ENCODE measurements at regions not wholly inside any gene's neighbourhood (a gene's known extent, or its start where the extent isn't known, plus 50 kb on each side); places are given as distances from the start of the nearest gene placed in this dataset.

- TF ChIP-seq, protein P1, sequence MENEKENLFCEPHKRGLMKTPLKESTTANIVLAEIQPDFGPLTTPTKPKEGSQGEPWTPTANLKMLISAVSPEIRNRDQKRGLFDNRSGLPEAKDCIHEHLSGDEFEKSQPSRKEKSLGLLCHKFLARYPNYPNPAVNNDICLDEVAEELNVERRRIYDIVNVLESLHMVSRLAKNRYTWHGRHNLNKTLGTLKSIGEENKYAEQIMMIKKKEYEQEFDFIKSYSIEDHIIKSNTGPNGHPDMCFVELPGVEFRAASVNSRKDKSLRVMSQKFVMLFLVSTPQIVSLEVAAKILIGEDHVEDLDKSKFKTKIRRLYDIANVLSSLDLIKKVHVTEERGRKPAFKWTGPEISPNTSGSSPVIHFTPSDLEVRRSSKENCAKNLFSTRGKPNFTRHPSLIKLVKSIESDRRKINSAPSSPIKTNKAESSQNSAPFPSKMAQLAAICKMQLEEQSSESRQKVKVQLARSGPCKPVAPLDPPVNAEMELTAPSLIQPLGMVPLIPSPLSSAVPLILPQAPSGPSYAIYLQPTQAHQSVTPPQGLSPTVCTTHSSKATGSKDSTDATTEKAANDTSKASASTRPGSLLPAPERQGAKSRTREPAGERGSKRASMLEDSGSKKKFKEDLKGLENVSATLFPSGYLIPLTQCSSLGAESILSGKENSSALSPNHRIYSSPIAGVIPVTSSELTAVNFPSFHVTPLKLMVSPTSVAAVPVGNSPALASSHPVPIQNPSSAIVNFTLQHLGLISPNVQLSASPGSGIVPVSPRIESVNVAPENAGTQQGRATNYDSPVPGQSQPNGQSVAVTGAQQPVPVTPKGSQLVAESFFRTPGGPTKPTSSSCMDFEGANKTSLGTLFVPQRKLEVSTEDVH (IDR thresholded peaks at IDR 0.05; ENCODE audit: low read depth, partially characterized antibody) = no peak
- TF ChIP-seq, protein P2, sequence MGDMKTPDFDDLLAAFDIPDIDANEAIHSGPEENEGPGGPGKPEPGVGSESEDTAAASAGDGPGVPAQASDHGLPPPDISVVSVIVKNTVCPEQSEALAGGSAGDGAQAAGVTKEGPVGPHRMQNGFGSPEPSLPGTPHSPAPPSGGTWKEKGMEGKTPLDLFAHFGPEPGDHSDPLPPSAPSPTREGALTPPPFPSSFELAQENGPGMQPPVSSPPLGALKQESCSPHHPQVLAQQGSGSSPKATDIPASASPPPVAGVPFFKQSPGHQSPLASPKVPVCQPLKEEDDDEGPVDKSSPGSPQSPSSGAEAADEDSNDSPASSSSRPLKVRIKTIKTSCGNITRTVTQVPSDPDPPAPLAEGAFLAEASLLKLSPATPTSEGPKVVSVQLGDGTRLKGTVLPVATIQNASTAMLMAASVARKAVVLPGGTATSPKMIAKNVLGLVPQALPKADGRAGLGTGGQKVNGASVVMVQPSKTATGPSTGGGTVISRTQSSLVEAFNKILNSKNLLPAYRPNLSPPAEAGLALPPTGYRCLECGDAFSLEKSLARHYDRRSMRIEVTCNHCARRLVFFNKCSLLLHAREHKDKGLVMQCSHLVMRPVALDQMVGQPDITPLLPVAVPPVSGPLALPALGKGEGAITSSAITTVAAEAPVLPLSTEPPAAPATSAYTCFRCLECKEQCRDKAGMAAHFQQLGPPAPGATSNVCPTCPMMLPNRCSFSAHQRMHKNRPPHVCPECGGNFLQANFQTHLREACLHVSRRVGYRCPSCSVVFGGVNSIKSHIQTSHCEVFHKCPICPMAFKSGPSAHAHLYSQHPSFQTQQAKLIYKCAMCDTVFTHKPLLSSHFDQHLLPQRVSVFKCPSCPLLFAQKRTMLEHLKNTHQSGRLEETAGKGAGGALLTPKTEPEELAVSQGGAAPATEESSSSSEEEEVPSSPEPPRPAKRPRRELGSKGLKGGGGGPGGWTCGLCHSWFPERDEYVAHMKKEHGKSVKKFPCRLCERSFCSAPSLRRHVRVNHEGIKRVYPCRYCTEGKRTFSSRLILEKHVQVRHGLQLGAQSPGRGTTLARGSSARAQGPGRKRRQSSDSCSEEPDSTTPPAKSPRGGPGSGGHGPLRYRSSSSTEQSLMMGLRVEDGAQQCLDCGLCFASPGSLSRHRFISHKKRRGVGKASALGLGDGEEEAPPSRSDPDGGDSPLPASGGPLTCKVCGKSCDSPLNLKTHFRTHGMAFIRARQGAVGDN (IDR thresholded peaks at IDR 0.05) = peak; percentile 82
- TF ChIP-seq KDM1A (IDR thresholded peaks at IDR 0.05; ENCODE audit: borderline replicate concordance) = no peak
- TF ChIP-seq NBN (IDR thresholded peaks at IDR 0.05) = peak; percentile 94
- no peak for TF ChIP-seq ZBED1 (IDR thresholded peaks at IDR 0.05; ENCODE audit: borderline replicate concordance)
- TF ChIP-seq MYB (IDR thresholded peaks at IDR 0.05; ENCODE audit: borderline replicate concordance, low read depth, low read length) = peak; percentile 70; the same call in 1 of the 2 replicates
- TF ChIP-seq TCF12 (IDR thresholded peaks at IDR 0.05; ENCODE audit: low read depth, low read length) = no peak
- TF ChIP-seq, protein P3, sequence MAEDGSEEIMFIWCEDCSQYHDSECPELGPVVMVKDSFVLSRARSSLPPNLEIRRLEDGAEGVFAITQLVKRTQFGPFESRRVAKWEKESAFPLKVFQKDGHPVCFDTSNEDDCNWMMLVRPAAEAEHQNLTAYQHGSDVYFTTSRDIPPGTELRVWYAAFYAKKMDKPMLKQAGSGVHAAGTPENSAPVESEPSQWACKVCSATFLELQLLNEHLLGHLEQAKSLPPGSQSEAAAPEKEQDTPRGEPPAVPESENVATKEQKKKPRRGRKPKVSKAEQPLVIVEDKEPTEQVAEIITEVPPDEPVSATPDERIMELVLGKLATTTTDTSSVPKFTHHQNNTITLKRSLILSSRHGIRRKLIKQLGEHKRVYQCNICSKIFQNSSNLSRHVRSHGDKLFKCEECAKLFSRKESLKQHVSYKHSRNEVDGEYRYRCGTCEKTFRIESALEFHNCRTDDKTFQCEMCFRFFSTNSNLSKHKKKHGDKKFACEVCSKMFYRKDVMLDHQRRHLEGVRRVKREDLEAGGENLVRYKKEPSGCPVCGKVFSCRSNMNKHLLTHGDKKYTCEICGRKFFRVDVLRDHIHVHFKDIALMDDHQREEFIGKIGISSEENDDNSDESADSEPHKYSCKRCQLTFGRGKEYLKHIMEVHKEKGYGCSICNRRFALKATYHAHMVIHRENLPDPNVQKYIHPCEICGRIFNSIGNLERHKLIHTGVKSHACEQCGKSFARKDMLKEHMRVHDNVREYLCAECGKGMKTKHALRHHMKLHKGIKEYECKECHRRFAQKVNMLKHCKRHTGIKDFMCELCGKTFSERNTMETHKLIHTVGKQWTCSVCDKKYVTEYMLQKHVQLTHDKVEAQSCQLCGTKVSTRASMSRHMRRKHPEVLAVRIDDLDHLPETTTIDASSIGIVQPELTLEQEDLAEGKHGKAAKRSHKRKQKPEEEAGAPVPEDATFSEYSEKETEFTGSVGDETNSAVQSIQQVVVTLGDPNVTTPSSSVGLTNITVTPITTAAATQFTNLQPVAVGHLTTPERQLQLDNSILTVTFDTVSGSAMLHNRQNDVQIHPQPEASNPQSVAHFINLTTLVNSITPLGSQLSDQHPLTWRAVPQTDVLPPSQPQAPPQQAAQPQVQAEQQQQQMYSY (CRISPR knock-in tag; IDR thresholded peaks at IDR 0.05) = no peak
- TF ChIP-seq RCOR1 (conservative IDR thresholded peaks at IDR 0.05; ENCODE audit: low read depth, low read length) = 0 out of 2 replicates have a peak, but pooled peaks have one; percentile 39
- TF ChIP-seq RFX5 (IDR thresholded peaks at IDR 0.05; ENCODE audit: low read depth, low read length) = no peak
- 0 out of 4 replicates have a peak, but pooled peaks of 1 of the 2 experiments have one; percentile 31 for TF ChIP-seq SRF (IDR thresholded peaks at IDR 0.05; ENCODE audit: low read depth in 2 of 2, low read length in 2 of 2)
- TF ChIP-seq KLF5 (IDR thresholded peaks at IDR 0.05; ENCODE audit: partially characterized antibody) = peak; percentile 65
- peak; percentile 71 for TF ChIP-seq MLLT1 (IDR thresholded peaks at IDR 0.05)
- no peak for TF ChIP-seq NR2C1 (IDR thresholded peaks at IDR 0.05)
- TF ChIP-seq, protein P4, sequence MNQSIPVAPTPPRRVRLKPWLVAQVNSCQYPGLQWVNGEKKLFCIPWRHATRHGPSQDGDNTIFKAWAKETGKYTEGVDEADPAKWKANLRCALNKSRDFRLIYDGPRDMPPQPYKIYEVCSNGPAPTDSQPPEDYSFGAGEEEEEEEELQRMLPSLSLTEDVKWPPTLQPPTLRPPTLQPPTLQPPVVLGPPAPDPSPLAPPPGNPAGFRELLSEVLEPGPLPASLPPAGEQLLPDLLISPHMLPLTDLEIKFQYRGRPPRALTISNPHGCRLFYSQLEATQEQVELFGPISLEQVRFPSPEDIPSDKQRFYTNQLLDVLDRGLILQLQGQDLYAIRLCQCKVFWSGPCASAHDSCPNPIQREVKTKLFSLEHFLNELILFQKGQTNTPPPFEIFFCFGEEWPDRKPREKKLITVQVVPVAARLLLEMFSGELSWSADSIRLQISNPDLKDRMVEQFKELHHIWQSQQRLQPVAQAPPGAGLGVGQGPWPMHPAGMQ (IDR thresholded peaks at IDR 0.05; ENCODE audit: borderline replicate concordance) = peak; percentile 14; the same call in 1 of the 2 replicates
Measured at GRCh38 chr20:6575912-6576401, 191.5 kb upstream of the BMP2 start (continued).

Data from GM12878 (cell line).